Activated naive CD8-positive, alpha-beta T cell treated with anti-CD3 and anti-CD28 coated beads, Interleukin-2, amount 10 ng/mL, durations not matched to agents 7 days and 5 days (primary cell): ENCODE measurements at regions not wholly inside any gene's neighbourhood (a gene's known extent, or its start where the extent isn't known, plus 50 kb on each side); places are given as distances from the start of the nearest gene placed in this dataset.
A peak's percentile ranks its signal among the peaks of the same experiment; 100 is the strongest.
"Not testable (repeated sequence)": the region's sequence is repeated elsewhere in the genome, so short reads cannot be mapped to it uniquely, and the experiment has no call there.

Experiments used
- ATAC-seq: fragments of 150-1000 bp; cut with Tn5 transposase; one replicate; pipeline ENCODE4 v1.10.0; 2021; ENCODE audit warnings: low read depth, moderate library complexity
- POLR2A ChIA-PET: fragments of 350-600 bp; sonication (Branson Sonifier 250); formaldehyde crosslinking; loops from one replicate; lab custom pipeline; 2021; ENCODE audit warnings: antibody characterized with exemption; lab: Charles Lee
- DNase-seq: peaks from one replicate; pipeline ENCODE4 v3.0.0; 2021
- H3K27ac Mint-ChIP-seq: one replicate; pipeline ENCODE4 v1.8.0; 2022; ENCODE audit warnings: mild to moderate bottlenecking, mixed read lengths
- H3K27me3 Mint-ChIP-seq: one replicate; pipeline ENCODE4 v1.8.0; 2022; ENCODE audit warnings: mild to moderate bottlenecking, moderate library complexity, mixed read lengths
- H3K36me3 Mint-ChIP-seq: one replicate; pipeline ENCODE4 v1.8.0; 2021; ENCODE audit warnings: mild to moderate bottlenecking, mixed read lengths
- H3K4me1 Mint-ChIP-seq: one replicate; pipeline ENCODE4 v1.8.0; 2021; ENCODE audit warnings: mixed read lengths
- H3K4me3 Mint-ChIP-seq: one replicate; pipeline ENCODE4 v1.8.0; 2022; ENCODE audit warnings: mild to moderate bottlenecking, moderate library complexity, mixed read lengths
- H3K9me3 Mint-ChIP-seq: one replicate; pipeline ENCODE4 v1.8.0; 2021; ENCODE audit warnings: mixed read lengths

- Mint-ChIP-seq H3K36me3 (peaks cover 38% of the 10 kb centered on the region), H3K27me3 (no peaks in the 10 kb centered on the region), H3K27ac (peak overlapping the region; percentile 83), H3K4me1 (peaks cover 60% of the 10 kb centered on the region), H3K4me3 (peak overlapping the region; percentile 45), H3K9me3 (no peaks in the 10 kb centered on the region)
- no peak for ATAC-seq
- DNase-seq = no peak
- POLR2A ChIA-PET = interaction anchor here (1.1 to 1.7 kb wide), 3 partner anchors 32 to 57 kb away, joined by 3 to 13 read pairs (median 8); a partner anchor contains a TSS
Measured at GRCh38 chr18:46212398-46212797, 108.2 kb downstream of the HAUS1 start.

GRCh38 chr18:46213295-46213694 is 109.1 kb downstream of the HAUS1 start:
- POLR2A ChIA-PET = interaction anchor here (1.1 kb wide), 1 partner anchor 58 kb away, joined by 8 read pairs; no protein-coding TSS in a partner anchor
- peaks cover 56% of the 10 kb centered on the region for H3K4me1 Mint-ChIP-seq
- H3K4me3 Mint-ChIP-seq = no peak overlapping the region
- no peak for ATAC-seq
- peak overlapping the region; percentile 14 for H3K27ac Mint-ChIP-seq
- peaks cover 36% of the 10 kb centered on the region for H3K36me3 Mint-ChIP-seq
- DNase-seq = no peak
- H3K27me3 Mint-ChIP-seq = no peaks in the 10 kb centered on the region
- no peaks in the 10 kb centered on the region for H3K9me3 Mint-ChIP-seq

- H3K36me3 Mint-ChIP-seq = peaks cover 40% of the 10 kb centered on the region
- POLR2A ChIA-PET = interaction anchor here (1.1 kb wide), 1 partner anchor 8 kb away, joined by 3 read pairs; no protein-coding TSS in a partner anchor
- ATAC-seq = no peak
Measured at GRCh38 chr18:46214435-46214834, 110.2 kb downstream of the HAUS1 start.

GRCh38 chr18:46215902-46216723 is 111.9 kb downstream of the HAUS1 start:
- POLR2A ChIA-PET = no interaction called here
- no peak for ATAC-seq
- Mint-ChIP-seq H3K9me3 (no peaks in the 10 kb centered on the region), H3K4me3 (no peak overlapping the region), H3K27me3 (no peaks in the 10 kb centered on the region), H3K4me1 (peaks cover 51% of the 10 kb centered on the region), H3K36me3 (peaks cover 36% of the 10 kb centered on the region), H3K27ac (no peak overlapping the region)
- no peak for DNase-seq

More at GRCh38 chr18:46214435-46214834, 110.2 kb downstream of the HAUS1 start:
- H3K9me3 Mint-ChIP-seq = no peaks in the 10 kb centered on the region
- H3K27ac Mint-ChIP-seq = no peak overlapping the region
- peaks cover 56% of the 10 kb centered on the region for H3K4me1 Mint-ChIP-seq
- DNase-seq = no peak
- H3K4me3 Mint-ChIP-seq = no peak overlapping the region
- H3K27me3 Mint-ChIP-seq = no peaks in the 10 kb centered on the region

GRCh38 chr18:46220116-46220515 is 115.9 kb downstream of the HAUS1 start:
- no peak overlapping the region for H3K4me3 Mint-ChIP-seq
- no peak overlapping the region for H3K27ac Mint-ChIP-seq
- H3K27me3 Mint-ChIP-seq = no peaks in the 10 kb centered on the region
- peaks cover 65% of the 10 kb centered on the region for H3K4me1 Mint-ChIP-seq
- DNase-seq (no peak), ATAC-seq (no peak)
- peaks cover 43% of the 10 kb centered on the region for H3K36me3 Mint-ChIP-seq
- POLR2A ChIA-PET = no interaction called here
- H3K9me3 Mint-ChIP-seq = no peaks in the 10 kb centered on the region

- Mint-ChIP-seq H3K36me3 (peaks cover 34% of the 10 kb centered on the region), H3K27ac (peak overlapping the region; percentile 80), H3K4me3 (peak overlapping the region; percentile 60), H3K9me3 (no peaks in the 10 kb centered on the region), H3K27me3 (no peaks in the 10 kb centered on the region), H3K4me1 (peaks cover 60% of the 10 kb centered on the region)
- ATAC-seq (peak; percentile 28), DNase-seq (no peak)
- POLR2A ChIA-PET = interaction anchor here (0.6 to 1.2 kb wide), 4 partner anchors 10 to 408 kb away, joined by 3 to 6 read pairs (median 4); no protein-coding TSS in a partner anchor
Measured at GRCh38 chr18:46222093-46222492, 117.9 kb downstream of the HAUS1 start.

GRCh38 chr18:46222710-46223360 is 118.7 kb downstream of the HAUS1 start:
- peak overlapping the region; percentile 80 for H3K27ac Mint-ChIP-seq
- no peaks in the 10 kb centered on the region for H3K27me3 Mint-ChIP-seq
- H3K9me3 Mint-ChIP-seq = no peaks in the 10 kb centered on the region
- ATAC-seq (peak; percentile 62), DNase-seq (no peak)
- POLR2A ChIA-PET = interaction anchor here (0.8 kb wide), 1 partner anchor 8 kb away, joined by 3 read pairs; no protein-coding TSS in a partner anchor
- H3K4me3 Mint-ChIP-seq = peak overlapping the region; percentile 60
- peaks cover 31% of the 10 kb centered on the region for H3K36me3 Mint-ChIP-seq
- H3K4me1 Mint-ChIP-seq = peaks cover 61% of the 10 kb centered on the region

GRCh38 chr18:46224181-46224775 is 120.1 kb downstream of the HAUS1 start:
- Mint-ChIP-seq H3K4me1 (peaks cover 61% of the 10 kb centered on the region), H3K4me3 (peak overlapping the region; percentile 51), H3K27me3 (no peaks in the 10 kb centered on the region), H3K27ac (peak overlapping the region; percentile 71), H3K9me3 (no peaks in the 10 kb centered on the region), H3K36me3 (peaks cover 22% of the 10 kb centered on the region)
- DNase-seq (no peak), ATAC-seq (no peak)
- POLR2A ChIA-PET = interaction anchor here (0.9 kb wide), 1 partner anchor 16 kb away, joined by 3 read pairs; no protein-coding TSS in a partner anchor

- Mint-ChIP-seq H3K4me3 (no peak overlapping the region), H3K4me1 (peaks cover 58% of the 10 kb centered on the region), H3K27me3 (no peaks in the 10 kb centered on the region), H3K9me3 (no peaks in the 10 kb centered on the region), H3K36me3 (peaks cover 21% of the 10 kb centered on the region), H3K27ac (no peak overlapping the region)
- DNase-seq (no peak), ATAC-seq (no peak)
- POLR2A ChIA-PET = no interaction called here
Measured at GRCh38 chr18:46226461-46226860, 122.3 kb downstream of the HAUS1 start.

- POLR2A ChIA-PET, H3K9me3 Mint-ChIP-seq, DNase-seq, ATAC-seq, H3K27me3 Mint-ChIP-seq, H3K27ac Mint-ChIP-seq, H3K4me3 Mint-ChIP-seq: not testable (repeated sequence)
- peaks cover 40% of the 10 kb centered on the region for H3K4me1 Mint-ChIP-seq
- H3K36me3 Mint-ChIP-seq = peaks cover 20% of the 10 kb centered on the region
Measured at GRCh38 chr18:46229641-46230040, 125.5 kb downstream of the HAUS1 start.

- H3K9me3 Mint-ChIP-seq = peaks cover 1% of the 10 kb centered on the region
- POLR2A ChIA-PET = interaction anchor here (1.1 kb wide), 1 partner anchor 10 kb away, joined by 3 read pairs; no protein-coding TSS in a partner anchor
- no peak overlapping the region for H3K27ac Mint-ChIP-seq
- no peaks in the 10 kb centered on the region for H3K27me3 Mint-ChIP-seq
- ATAC-seq (no peak), DNase-seq (no peak)
- peaks cover 39% of the 10 kb centered on the region for H3K36me3 Mint-ChIP-seq
- H3K4me3 Mint-ChIP-seq = no peak overlapping the region
- peaks cover 26% of the 10 kb centered on the region for H3K4me1 Mint-ChIP-seq
Measured at GRCh38 chr18:46236156-46236555, 132.0 kb downstream of the HAUS1 start.

- Mint-ChIP-seq H3K27me3 (no peaks in the 10 kb centered on the region), H3K4me1 (peaks cover 21% of the 10 kb centered on the region), H3K36me3 (peaks cover 39% of the 10 kb centered on the region), H3K4me3 (no peak overlapping the region), H3K9me3 (peaks cover 1% of the 10 kb centered on the region), H3K27ac (no peak overlapping the region)
- POLR2A ChIA-PET = no interaction called here
- ATAC-seq (no peak), DNase-seq (no peak)
Measured at GRCh38 chr18:46237891-46238290, 133.7 kb downstream of the HAUS1 start.

GRCh38 chr18:46239549-46239948 is 135.4 kb downstream of the HAUS1 start:
- POLR2A ChIA-PET = interaction anchor here (0.6 kb wide), 1 partner anchor 18 kb away, joined by 5 read pairs; no protein-coding TSS in a partner anchor
- no peaks in the 10 kb centered on the region for H3K27me3 Mint-ChIP-seq
- H3K9me3 Mint-ChIP-seq = peaks cover 1% of the 10 kb centered on the region
- H3K27ac Mint-ChIP-seq = no peak overlapping the region
- H3K4me1 Mint-ChIP-seq = peaks cover 22% of the 10 kb centered on the region
- DNase-seq (no peak), ATAC-seq (no peak)
- H3K4me3 Mint-ChIP-seq = no peak overlapping the region
- H3K36me3 Mint-ChIP-seq = peaks cover 39% of the 10 kb centered on the region
